ENCODE measurements at regions not wholly inside any gene's neighbourhood (a gene's known extent, or its start where the extent isn't known, plus 50 kb on each side); places are given as distances from the start of the nearest gene placed in this dataset.

GRCh38 chr4:187183826-187184225 is 460.2 kb upstream of the FAT1 start:
- Histone ChIP-seq H2BK120ac (replicated peaks; ENCODE audit: low read depth, low read length) (no peak overlapping the region), H2BK15ac (ENCODE audit: low read length) (no peak overlapping the region), H3K4me3 (ENCODE audit: extremely low read depth in 1 of 4, insufficient read depth in 2 of 4, low read depth in 3 of 4, low read length in 4 of 4) (no peak overlapping the region), H3K9ac (replicated peaks in 1 of 4; ENCODE audit: extremely low read depth in 1 of 4, low read depth in 3 of 4, low read length in 3 of 4) (no peak overlapping the region), H3K4me2 (ENCODE audit: insufficient read depth in 1 of 2, low read depth in 2 of 2, low read length in 2 of 2) (no peak overlapping the region), H2BK20ac (ENCODE audit: low read length) (no peak overlapping the region), H3K23me2 (ENCODE audit: low read depth, low read length) (no peaks in the 10 kb centered on the region; the same call in 1 of the 2 replicates), H3K79me1 (ENCODE audit: low read depth, low read length) (no peaks in the 10 kb centered on the region), H3K27me3 (replicated peaks in 1 of 4; ENCODE audit: control insufficient read depth in 3 of 4, extremely low read depth in 1 of 4, insufficient read depth in 3 of 4, low read length in 3 of 4) (no peaks in the 10 kb centered on the region), H2AFZ (ENCODE audit: low read length) (no peak overlapping the region), H3K23ac (ENCODE audit: insufficient read length) (no peak overlapping the region), H2BK12ac (ENCODE audit: low read depth, low read length) (no peak overlapping the region), H3K36me3 (ENCODE audit: control insufficient read depth in 2 of 4, insufficient read depth in 4 of 4, low read length in 3 of 4) (no peaks in the 10 kb centered on the region), H2BK5ac (ENCODE audit: low read depth, low read length) (no peak overlapping the region), H3K18ac (ENCODE audit: extremely low read depth, low read length) (no peak overlapping the region), H3K56ac (replicated peaks; ENCODE audit: insufficient read length, low read depth, low read length) (no peak overlapping the region), H3K27ac (ENCODE audit: low read depth, low read length) (no peak overlapping the region), H3K79me2 (ENCODE audit: control insufficient read depth in 1 of 2, insufficient read depth in 2 of 2, low read length in 2 of 2) (no peaks in the 10 kb centered on the region), H4K91ac (replicated peaks; ENCODE audit: insufficient read length, low read length) (no peak overlapping the region), H3K4me1 (replicated peaks in 1 of 4; ENCODE audit: control insufficient read depth in 3 of 4, insufficient read depth in 4 of 4, low read length in 3 of 4) (peaks cover 0 to 3% (median under 1%) of the 10 kb centered on the region in 4 experiments; a peak in 2 of 7 replicates), H3K9me3 (ENCODE audit: insufficient read depth in 2 of 2, low read depth in 1 of 2, low read length in 1 of 2) (no peaks in the 10 kb centered on the region), H4K8ac (ENCODE audit: extremely low read depth, insufficient read depth, low read length) (no peak overlapping the region), H4K5ac (ENCODE audit: insufficient read length, low read depth, low read length) (no peak overlapping the region), H3K14ac (ENCODE audit: insufficient read length) (no peak overlapping the region), H2AK5ac (ENCODE audit: low read depth, low read length) (no peak overlapping the region), H3K4ac (replicated peaks; ENCODE audit: insufficient read length, low read depth, low read length) (no peak overlapping the region), H4K20me1 (replicated peaks in 1 of 2; ENCODE audit: control insufficient read depth in 1 of 2, insufficient read depth in 2 of 2, low read length in 2 of 2) (no peaks in the 10 kb centered on the region)
- FAIRE-seq: no peak
- 66% methylated on average over 2 of the region's 2 CpGs; no CpG with 5 or more reads in 1 of the 2 experiments for WGBS, 2 experiments (ENCODE audit: extremely low coverage in 1 of 2, insufficient coverage in 1 of 2, insufficient read length in 1 of 2, insufficient replicate concordance in 2 of 2, low coverage in 1 of 2, low lambda C conversion rate in 2 of 2, missing lambda C conversion rate in 1 of 2)
- POLR2A ChIA-PET (ENCODE audit: partially characterized antibody): no interaction called here
- DNase-seq (ENCODE audit: low read depth in 1 of 2, low spot score in 2 of 2): no peak
- no peak for TF ChIP-seq ASH2L (IDR thresholded peaks at IDR 0.05; ENCODE audit: low read length)
- TF ChIP-seq EP300 (IDR thresholded peaks at IDR 0.05; ENCODE audit: borderline replicate concordance in 1 of 2, low read depth in 2 of 2, low read length in 2 of 2): no peak
- TF ChIP-seq KDM5A (IDR thresholded peaks at IDR 0.05; ENCODE audit: low read length): no peak
- no peak for TF ChIP-seq ATF3 (IDR thresholded peaks at IDR 0.05; ENCODE audit: insufficient read depth, low read depth, low read length)
- CTCF ChIA-PET (ENCODE audit: partially characterized antibody): interaction anchor here (0.8 kb wide), 1 partner anchor 9 kb away, joined by 3 read pairs; no protein-coding TSS in a partner anchor

Data from H1 (cell line).